Endothelial cell of umbilical vein (primary cell): ENCODE measurements at regions not wholly inside any gene's neighbourhood (a gene's known extent, or its start where the extent isn't known, plus 50 kb on each side); places are given as distances from the start of the nearest gene placed in this dataset.

ENCODE experiments used
- BruUV-seq: library from RNA; stranded (reverse); fragments of 400-500 nt; replicated peaks from 2 replicates; lab custom pipeline; 2021; lab: Mats Ljungman, UMichigan
- CTCF ChIA-PET: fragments of 300-600, 350-600 bp; sonication (Branson Sonifier 250); formaldehyde crosslinking; loops from one replicate; lab custom pipeline; 2021; ENCODE audit warnings: antibody characterized with exemption, inconsistent platforms; lab: Charles Lee
- POLR2A ChIA-PET: fragments of 300-600, 350-600 bp; sonication (Branson Sonifier 250); formaldehyde crosslinking; loops from one replicate; lab custom pipeline; 2021; ENCODE audit warnings: antibody characterized with exemption, inconsistent platforms; lab: Charles Lee
- DNase-seq: peaks from one replicate; pipeline ENCODE4 v3.0.0-alpha.2; 2011; ENCODE audit warnings: low read depth, low spot score
- FAIRE-seq: peaks from 2 replicates; lab custom pipeline; 2011; peaks lifted over from hg19 to GRCh38; lab: Jason Lieb, UNC
- H2AFZ ChIP-seq: 2 replicates; pipeline ENCODE4 v1.6.0; 2012; ENCODE audit warnings: low read depth, low read length, control low read depth, inconsistent platforms
- H3K27ac ChIP-seq: 2 replicates; pipeline ENCODE4 v1.5.1; 2011; ENCODE audit warnings: low read depth, mild to moderate bottlenecking, control low read depth, low read length, moderate library complexity; ENCODE audit not compliant: insufficient read depth
- H3K27me3 ChIP-seq, 2 experiments: 2 replicates each; pipeline versions ENCODE4 v1.6.0 to v1.6.1; 2011; ENCODE audit warnings: low read length in 2 of 2, mixed read lengths in 1 of 2; ENCODE audit not compliant: control insufficient read depth in 2 of 2, insufficient read depth in 2 of 2
- H3K36me3 ChIP-seq, 2 experiments: 2 replicates in 1 of 2; 3 replicates in 1 of 2; pipeline ENCODE4 v1.5.1; 2011; ENCODE audit warnings: low read length in 2 of 2, mild to moderate bottlenecking in 1 of 2, moderate library complexity in 1 of 2; ENCODE audit not compliant: control insufficient read depth in 2 of 2, insufficient read depth in 2 of 2; ENCODE audit errors: extremely low read depth in 1 of 2
- H3K4me1 ChIP-seq: 3 replicates; pipeline ENCODE4 v1.5.1; 2011; ENCODE audit warnings: mild to moderate bottlenecking, low read length; ENCODE audit not compliant: control insufficient read depth, insufficient read depth; ENCODE audit errors: extremely low read depth
- H3K4me2 ChIP-seq: 2 replicates; pipeline ENCODE4 v1.6.1; 2011; ENCODE audit warnings: low read length, control low read depth, mixed read lengths; ENCODE audit not compliant: insufficient read depth
- H3K4me3 ChIP-seq, 3 experiments: fragments of 200-600 bp in 1 of 3; sonication (generic), shearing (Covaris generic) in 1 of 3; replicated peaks in 1 of 3; 2 replicates each; pipeline ENCODE4 v1.5.1; 2011 to 2016; ENCODE audit warnings: control low read depth in 3 of 3, low read length in 3 of 3, mild to moderate bottlenecking in 2 of 3, inconsistent platforms in 1 of 3, low read depth in 1 of 3, moderate library complexity in 1 of 3; ENCODE audit not compliant: insufficient read depth in 1 of 3
- H3K79me2 ChIP-seq: 2 replicates; pipeline ENCODE4 v1.6.0; 2012; ENCODE audit warnings: low read length, inconsistent platforms; ENCODE audit not compliant: control insufficient read depth, insufficient read depth
- H3K9ac ChIP-seq: replicated peaks from 2 replicates; pipeline ENCODE3; 2011; ENCODE audit warnings: low read length, control low read depth; ENCODE audit not compliant: insufficient read depth; ENCODE audit errors: extremely low read depth
- H3K9me1 ChIP-seq: replicated peaks from 3 replicates; pipeline ENCODE4 v1.6.0; 2011; ENCODE audit warnings: mild to moderate bottlenecking, low read length; ENCODE audit not compliant: control insufficient read depth, insufficient read depth; ENCODE audit errors: extremely low read depth
- H3K9me3 ChIP-seq: replicated peaks from 2 replicates; pipeline ENCODE4 v1.5.1; 2012; ENCODE audit warnings: low read length, inconsistent platforms; ENCODE audit not compliant: control insufficient read depth, insufficient read depth
- H4K20me1 ChIP-seq: replicated peaks from 2 replicates; pipeline ENCODE3; 2011; ENCODE audit warnings: mild to moderate bottlenecking, low read length; ENCODE audit not compliant: control insufficient read depth, insufficient read depth; ENCODE audit errors: extremely low read depth
- FOS ChIP-seq: IDR thresholded peaks from 2 replicates; pipeline ENCODE4 v1.6.1; 2011; ENCODE audit warnings: mild to moderate bottlenecking, low read length, moderate library complexity, borderline replicate concordance; ENCODE audit not compliant: insufficient read depth
- GATA2 ChIP-seq: IDR thresholded peaks from 2 replicates; pipeline ENCODE4 v1.7.0; 2011; ENCODE audit warnings: low read depth, mild to moderate bottlenecking, moderate library complexity, mixed read lengths, low read length; ENCODE audit not compliant: insufficient read length, insufficient read depth
- JUN ChIP-seq: IDR thresholded peaks from 2 replicates; pipeline ENCODE4 v1.6.1; 2011; ENCODE audit warnings: borderline replicate concordance, low read depth; ENCODE audit not compliant: insufficient read length, insufficient read depth
- MYC ChIP-seq: IDR thresholded peaks from one replicate; pipeline ENCODE4 v1.6.1; 2011; ENCODE audit warnings: mild to moderate bottlenecking, low read depth, low read length
- POLR2A ChIP-seq: IDR thresholded peaks from 2 replicates; pipeline ENCODE4 v1.6.1; 2012; ENCODE audit warnings: low read depth, mild to moderate bottlenecking, control low read depth, low read length
- POLR2AphosphoS5 ChIP-seq: IDR thresholded peaks from 2 replicates; pipeline ENCODE4 v1.6.1; 2012; ENCODE audit warnings: low read depth, mild to moderate bottlenecking, control low read depth, low read length, moderate library complexity; ENCODE audit not compliant: insufficient read depth
- dilution Hi-C: fragments of 300-500 bp; cut with MboI; formaldehyde crosslinking; loops from one replicate; pipeline ENCODE4 v1.15.0; 2019; ENCODE audit warnings: low sequenced_read_pairs; ENCODE audit not compliant: extremely low pct_ligation_motif_present
- intact Hi-C: fragments of 100-400 bp; cut with micrococcal nuclease; formaldehyde crosslinking; loops from one replicate; pipeline ENCODE4 v1.10.0; 2022
- TF ChIP-seq, protein P1 (sequence below): IDR thresholded peaks from 2 replicates; pipeline ENCODE4 v1.6.1; 2011; ENCODE audit not compliant: insufficient read depth, insufficient read length
- TF ChIP-seq, protein P2 (sequence below), 2 donors: IDR thresholded peaks; 1 replicate in 1 of 2; 2 replicates in 1 of 2; pipeline ENCODE4 v1.5.1; 2011; ENCODE audit warnings: low read length in 2 of 2, mild to moderate bottlenecking in 2 of 2, moderate library complexity in 2 of 2, control low read depth in 1 of 2, inconsistent platforms in 1 of 2, low read depth in 1 of 2; ENCODE audit not compliant: insufficient read depth in 1 of 2; ENCODE audit errors: extremely low read depth in 1 of 2

DNA sequence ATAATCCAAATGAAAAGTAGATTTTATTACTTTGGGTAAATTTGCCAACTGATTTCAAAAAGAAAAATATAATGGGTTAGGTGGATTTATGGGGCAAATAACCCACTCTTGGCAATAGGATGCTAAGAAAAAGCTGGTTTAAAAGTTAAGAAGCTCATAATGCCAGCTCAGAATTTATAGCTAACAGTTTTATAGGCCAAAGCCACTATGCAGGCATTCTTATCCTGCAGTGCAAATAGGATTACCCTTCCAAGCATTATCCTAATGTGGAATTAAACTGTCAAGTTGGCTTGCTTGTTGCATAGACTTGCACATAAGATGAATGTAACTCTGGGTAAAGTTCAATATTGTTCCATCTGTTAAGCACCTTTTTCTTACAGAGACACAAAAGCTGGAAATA is 703.0 kb downstream of the PCDH18 start:
- Histone ChIP-seq H3K4me1 (no peaks in the 10 kb centered on the region), H3K9ac (no peak overlapping the region), H3K9me3 (no peaks in the 10 kb centered on the region), H3K79me2 (no peaks in the 10 kb centered on the region), H3K27ac (no peak overlapping the region), H3K9me1 (no peaks in the 10 kb centered on the region), H3K4me3 (no peak overlapping the region), H3K27me3 (no peaks in the 10 kb centered on the region), H3K36me3 (no peaks in the 10 kb centered on the region), H3K4me2 (no peak overlapping the region), H4K20me1 (no peaks in the 10 kb centered on the region), H2AFZ (no peak overlapping the region)
- dilution Hi-C loops: no loop called here
- DNase-seq (no peak), FAIRE-seq (no peak)
- no TSS peak for BruUV-seq
- CTCF ChIA-PET: no interaction called here
- POLR2A ChIA-PET: no interaction called here
- intact Hi-C loops: no loop called here
- TF ChIP-seq, protein P1, sequence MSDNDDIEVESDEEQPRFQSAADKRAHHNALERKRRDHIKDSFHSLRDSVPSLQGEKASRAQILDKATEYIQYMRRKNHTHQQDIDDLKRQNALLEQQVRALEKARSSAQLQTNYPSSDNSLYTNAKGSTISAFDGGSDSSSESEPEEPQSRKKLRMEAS: no peak
- TF ChIP-seq FOS: no peak
- no peak for TF ChIP-seq MYC
- TF ChIP-seq POLR2A: no peak
- TF ChIP-seq POLR2AphosphoS5: no peak
- TF ChIP-seq, protein P2, sequence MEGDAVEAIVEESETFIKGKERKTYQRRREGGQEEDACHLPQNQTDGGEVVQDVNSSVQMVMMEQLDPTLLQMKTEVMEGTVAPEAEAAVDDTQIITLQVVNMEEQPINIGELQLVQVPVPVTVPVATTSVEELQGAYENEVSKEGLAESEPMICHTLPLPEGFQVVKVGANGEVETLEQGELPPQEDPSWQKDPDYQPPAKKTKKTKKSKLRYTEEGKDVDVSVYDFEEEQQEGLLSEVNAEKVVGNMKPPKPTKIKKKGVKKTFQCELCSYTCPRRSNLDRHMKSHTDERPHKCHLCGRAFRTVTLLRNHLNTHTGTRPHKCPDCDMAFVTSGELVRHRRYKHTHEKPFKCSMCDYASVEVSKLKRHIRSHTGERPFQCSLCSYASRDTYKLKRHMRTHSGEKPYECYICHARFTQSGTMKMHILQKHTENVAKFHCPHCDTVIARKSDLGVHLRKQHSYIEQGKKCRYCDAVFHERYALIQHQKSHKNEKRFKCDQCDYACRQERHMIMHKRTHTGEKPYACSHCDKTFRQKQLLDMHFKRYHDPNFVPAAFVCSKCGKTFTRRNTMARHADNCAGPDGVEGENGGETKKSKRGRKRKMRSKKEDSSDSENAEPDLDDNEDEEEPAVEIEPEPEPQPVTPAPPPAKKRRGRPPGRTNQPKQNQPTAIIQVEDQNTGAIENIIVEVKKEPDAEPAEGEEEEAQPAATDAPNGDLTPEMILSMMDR (IDR thresholded peaks at IDR 0.05; ENCODE audit: extremely low read depth in 1 of 2, insufficient read depth in 1 of 2, low read depth in 1 of 2, low read length in 2 of 2): no peak
- no peak for TF ChIP-seq JUN
- no peak for TF ChIP-seq GATA2
